HG03460 (cell line): ENCODE measurements at regions not wholly inside any gene's neighbourhood (a gene's known extent, or its start where the extent isn't known, plus 50 kb on each side); places are given as distances from the start of the nearest gene placed in this dataset.

Source experiments
- ATAC-seq: cut with Tn5 transposase; IDR thresholded peaks from one replicate; pipeline ENCODE4 v1.9.1; 2021; ENCODE audit not compliant: unreplicated experiment

DNA sequence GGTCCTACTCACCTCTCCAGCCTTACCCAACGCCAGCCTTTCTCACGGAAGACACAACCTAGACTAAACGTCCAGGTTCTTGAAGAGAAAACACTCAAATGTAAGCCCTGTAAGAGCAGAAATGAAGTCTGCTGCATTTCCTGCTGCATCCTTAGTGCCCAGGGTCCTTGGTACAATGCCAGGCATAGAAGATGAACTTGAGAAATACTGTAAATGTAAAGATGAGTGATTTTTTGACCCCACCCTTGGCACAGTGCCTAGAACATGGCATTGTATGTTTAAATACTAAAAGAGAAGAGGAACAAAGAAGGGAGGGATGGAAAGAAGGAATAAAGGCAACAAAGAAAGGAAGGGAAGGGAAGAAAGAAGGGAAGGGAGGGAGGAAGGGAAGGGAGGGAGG is 514.6 kb downstream of the MED13L start:
- ATAC-seq = no peak

DNA sequence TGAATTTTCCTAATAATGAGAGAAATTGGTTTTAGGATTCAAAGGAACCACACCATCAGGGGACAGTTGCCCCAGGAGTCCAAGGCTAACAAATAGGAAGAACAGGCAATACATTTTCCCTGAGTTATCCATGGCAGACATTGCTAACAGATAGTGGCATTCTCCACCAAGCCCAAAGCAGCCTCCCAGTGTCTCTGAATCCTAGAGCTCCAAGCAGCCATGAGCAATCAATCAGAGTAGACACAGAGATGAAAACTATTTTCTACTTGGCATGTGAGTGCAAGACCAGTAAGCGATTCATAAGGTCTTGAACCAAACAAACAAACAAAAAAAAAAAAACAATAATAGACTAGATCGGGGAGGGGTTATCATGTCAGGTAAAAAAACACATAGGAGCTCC is 515.7 kb downstream of the MED13L start:
- ATAC-seq = no peak

- no peak for ATAC-seq
Observed at GRCh38 chr12:115760231-115760630, 517.3 kb downstream of the MED13L start.

GRCh38 chr12:115758877-115759620 is 518.4 kb downstream of the MED13L start:
- no peak for ATAC-seq

DNA sequence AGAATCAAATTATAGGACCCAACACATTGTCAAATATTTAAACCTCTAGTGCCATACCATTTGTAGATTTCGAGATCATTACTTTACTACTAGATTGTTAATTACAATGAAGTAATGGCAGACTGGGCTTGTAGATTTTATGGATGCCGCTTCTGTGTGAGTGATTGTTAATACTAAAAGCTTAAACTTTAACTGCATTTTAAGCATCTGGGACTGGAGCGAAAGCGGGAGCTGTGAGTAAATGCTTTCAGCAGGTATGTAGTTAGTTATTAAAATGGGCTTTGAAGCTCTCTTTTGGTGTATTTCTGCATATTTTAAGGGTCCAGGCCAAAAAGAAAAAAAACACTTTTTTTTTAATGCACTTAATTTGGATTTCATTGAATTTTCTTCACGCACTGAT is 519.3 kb downstream of the MED13L start:
- ATAC-seq = no peak

GRCh38 chr12:115756804-115757203 is 520.7 kb downstream of the MED13L start:
- no peak for ATAC-seq

DNA sequence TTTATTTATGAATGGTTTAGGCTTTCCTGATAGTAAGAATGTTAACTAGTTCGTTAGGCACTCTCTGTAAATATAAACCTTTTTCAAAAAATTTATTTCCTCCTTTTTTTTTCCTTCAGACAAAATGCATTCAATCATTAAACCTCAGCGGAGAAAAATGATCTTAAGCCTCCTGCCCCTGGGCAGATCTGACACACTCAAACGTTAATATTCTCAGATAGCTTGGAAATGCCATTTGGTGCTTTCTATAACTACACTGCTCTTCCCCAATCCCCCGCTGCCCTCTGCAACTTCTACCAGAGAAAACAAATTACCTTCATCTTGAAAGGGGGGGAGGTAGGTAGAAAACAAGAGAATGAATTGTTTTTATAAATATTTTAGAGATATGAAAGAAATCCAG is 521.2 kb downstream of the MED13L start:
- ATAC-seq = no peak

DNA sequence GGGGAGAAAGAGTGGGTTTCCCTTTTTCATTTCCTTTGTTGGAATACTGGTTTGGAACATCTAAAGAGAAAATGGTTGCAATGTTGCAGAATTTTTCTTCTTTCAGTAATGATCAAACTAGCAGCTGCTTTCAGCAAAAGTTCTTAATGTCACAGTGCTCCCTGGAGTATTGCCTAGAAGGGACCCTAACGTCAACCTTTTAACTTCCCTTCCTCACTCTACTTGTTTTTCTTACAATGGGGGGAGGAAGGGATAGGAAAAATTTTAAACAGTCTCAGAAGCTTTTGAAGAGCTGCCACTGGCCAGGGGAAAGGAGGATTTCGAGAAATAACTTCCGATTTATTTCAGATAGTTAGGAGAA is 521.8 kb downstream of the MED13L start:
- no peak for ATAC-seq

DNA sequence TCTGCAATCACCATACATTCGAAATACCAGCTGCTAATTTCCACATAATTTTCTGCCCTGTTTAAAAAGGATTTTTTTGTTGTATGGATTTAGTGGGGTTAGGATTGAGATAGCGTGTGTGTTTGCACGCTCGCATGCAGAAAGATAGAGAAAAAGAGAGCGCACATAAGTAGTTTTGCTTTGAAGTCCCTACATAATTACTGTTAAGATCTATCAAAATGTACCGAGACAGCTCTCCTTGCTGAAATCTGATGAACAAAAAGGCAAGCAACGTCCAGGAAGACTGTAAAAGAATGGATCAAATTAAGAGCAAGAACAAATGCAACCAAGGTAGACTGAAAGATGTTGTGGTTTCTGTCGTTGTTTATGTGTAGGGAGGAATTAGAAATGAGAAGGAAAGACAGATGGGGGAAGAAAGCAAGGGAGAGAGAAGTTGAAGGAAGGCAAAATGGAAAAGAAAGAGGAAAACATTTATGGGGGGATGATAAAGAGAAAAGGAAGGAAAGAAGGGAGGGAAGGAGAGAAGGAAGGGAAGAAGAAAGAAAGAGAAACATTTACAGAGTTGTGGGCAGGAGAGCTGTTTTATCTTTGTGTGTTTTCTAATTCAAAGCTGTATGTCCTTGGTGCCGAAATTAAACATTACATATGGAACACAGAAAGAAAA is 522.3 kb downstream of the MED13L start:
- ATAC-seq = no peak

- ATAC-seq = no peak
Observed at GRCh38 chr12:115752913-115753726, 524.4 kb downstream of the MED13L start.

- ATAC-seq = no peak
Observed at GRCh38 chr12:115752156-115752555, 525.3 kb downstream of the MED13L start.

- no peak for ATAC-seq
Observed at GRCh38 chr12:115750340-115750739, 527.2 kb downstream of the MED13L start.

DNA sequence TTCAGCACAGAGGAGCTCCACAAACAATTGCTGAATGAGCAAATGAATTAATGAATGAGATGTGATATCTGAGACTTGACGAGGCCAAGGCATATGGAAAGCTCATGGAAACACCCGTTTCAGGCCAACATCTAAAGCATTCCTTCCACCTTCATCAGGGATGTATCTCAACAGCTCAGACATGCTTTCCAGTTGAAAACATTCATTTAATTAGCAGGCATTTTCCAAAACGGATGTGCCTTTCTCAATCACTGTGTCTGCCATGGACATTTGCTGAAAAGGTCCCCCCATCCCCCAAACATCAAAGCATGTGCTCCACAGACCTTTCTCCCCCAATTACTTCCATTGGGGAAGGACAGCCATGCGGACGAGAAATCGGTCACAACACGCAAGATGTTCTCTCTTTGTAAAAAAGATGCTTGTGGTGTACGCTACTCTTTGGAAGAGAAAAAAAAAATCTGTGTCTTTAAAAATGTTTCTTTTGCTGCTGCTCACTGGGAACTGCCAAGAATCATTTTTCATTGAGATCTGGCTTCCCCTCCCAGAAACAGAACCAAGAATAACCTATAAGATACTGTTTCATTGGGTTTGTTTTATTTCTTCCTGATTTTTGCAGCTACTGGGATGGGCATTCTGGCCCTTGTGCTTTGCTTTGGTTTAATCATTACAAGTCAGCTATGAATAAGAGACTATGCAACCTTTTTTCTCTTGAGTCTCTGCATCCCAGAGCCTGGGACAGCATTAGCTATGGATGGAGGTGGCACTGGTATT is 528.2 kb downstream of the MED13L start:
- ATAC-seq = no peak

DNA sequence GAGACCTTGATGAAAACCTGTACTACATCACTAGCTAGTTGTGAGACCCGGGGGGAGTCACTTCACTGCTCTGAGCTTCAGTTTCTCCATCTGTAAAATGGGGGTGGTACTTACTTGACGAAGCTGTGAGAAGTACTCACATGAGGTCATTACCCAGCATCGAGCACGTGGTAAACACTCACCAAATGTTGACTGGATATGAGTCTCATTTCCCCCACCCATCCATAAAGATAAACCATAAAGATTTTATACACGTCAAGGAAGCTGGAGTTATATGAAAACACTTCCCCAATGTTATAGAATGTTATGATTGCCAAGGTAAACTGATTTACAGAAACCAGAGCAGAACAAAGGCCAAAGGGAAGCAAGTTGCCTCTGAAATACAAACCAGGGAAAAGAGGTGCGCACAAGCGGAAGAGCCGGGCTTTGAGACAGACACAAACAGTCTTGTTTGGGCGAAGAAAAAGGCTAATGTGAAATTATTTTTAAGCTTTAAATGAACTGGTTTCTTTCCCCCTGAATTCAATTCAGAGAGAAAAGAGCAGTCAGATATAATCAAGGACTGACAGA is 536.8 kb downstream of the MED13L start:
- ATAC-seq = no peak

DNA sequence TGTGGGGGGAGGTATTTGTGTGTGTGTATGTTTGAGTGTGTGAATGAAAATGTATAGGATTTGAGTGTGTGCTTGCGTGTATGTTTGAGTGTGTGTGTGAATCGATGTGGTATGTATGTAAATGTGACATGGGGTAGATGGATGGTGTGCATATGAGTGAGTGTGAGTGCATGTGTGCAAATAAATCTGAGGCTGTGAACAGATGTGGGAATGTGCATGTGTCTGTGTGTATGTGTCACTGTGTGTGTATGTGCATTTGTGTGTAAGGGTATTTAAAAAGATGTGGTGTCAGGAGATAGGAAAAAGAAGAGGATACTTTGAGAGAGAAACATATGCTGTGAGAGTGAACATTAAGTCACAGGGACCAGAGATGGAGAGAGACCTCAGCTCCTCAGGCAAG is 539.6 kb downstream of the MED13L start:
- no peak for ATAC-seq

- no peak for ATAC-seq
Observed at GRCh38 chr12:115736360-115736759, 541.1 kb downstream of the MED13L start.

DNA sequence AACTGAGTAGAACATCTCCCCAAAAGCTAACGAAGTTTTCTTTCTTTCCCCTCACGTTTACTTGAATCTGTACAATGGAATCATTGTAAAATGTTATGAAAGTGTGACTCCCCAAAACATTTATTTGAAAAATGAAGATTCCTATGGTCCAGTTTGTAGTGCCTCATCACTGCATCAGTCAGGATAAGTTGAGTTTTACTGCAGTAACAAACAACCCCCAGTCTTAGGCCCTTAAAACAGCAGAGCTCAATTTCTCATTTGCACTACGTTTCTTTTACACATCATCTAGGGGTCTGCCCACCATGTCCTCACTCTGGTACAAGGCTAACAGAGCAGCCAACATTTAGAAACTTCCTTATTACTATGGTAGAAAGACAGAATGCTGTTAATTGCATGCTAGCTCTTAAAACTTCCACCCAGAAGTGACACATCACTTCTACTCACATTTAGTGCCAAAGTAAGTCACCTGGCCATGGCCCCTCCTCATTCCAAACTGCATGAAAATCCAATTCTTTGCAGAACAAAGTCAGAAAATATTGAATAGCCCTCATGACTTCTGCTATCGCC is 546.4 kb downstream of the MED13L start:
- ATAC-seq = no peak

DNA sequence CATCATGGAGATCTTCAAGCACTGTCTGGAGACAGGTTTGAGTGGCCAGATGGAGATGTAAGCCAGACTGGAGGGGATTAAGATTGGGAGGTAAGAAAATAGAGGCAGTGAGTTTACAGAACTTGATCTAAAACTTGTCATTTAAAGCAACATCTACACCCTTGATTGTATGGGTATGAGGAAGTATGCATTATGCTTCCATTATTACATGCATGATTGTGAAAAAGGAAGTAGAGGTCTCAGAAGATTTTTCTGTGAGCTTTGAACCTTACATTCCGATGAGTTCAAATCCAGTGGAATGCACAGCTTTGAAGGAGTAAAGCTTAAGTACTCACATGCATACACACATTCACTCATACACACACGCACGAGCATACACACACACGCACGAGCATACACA is 550.8 kb downstream of the MED13L start:
- ATAC-seq = no peak

- no peak for ATAC-seq
Observed at GRCh38 chr12:115722181-115722580, 555.3 kb downstream of the MED13L start.

- no peak for ATAC-seq
Observed at GRCh38 chr12:115716551-115716950, 560.9 kb downstream of the MED13L start.

GRCh38 chr12:115712676-115713075 is 564.8 kb downstream of the MED13L start:
- no peak for ATAC-seq
